ENCODE measurements at regions not wholly inside any gene's neighbourhood (a gene's known extent, or its start where the extent isn't known, plus 50 kb on each side); places are given as distances from the start of the nearest gene placed in this dataset.

GRCh38 chr5:67311208-67311607 is 114.6 kb upstream of the CD180 start:
- ChIA-PET POLR2A (interaction anchor here (0.6 kb wide), 1 partner anchor 314 kb away, joined by 3 read pairs; no protein-coding TSS in a partner anchor), CTCF (no interaction called here)
- H3K4me2 ChIP-seq (replicated peaks; ENCODE audit: low read depth, low read length, poor library complexity, severe bottlenecking), result no peak overlapping the region
- H3K9me3 ChIP-seq (ENCODE audit: control extremely low read depth in 1 of 3, control insufficient read depth in 2 of 3, insufficient read depth in 1 of 3, low read length in 2 of 3), result peaks cover 0 to 4% (median 0%) of the 10 kb centered on the region in 3 donors
- TF ChIP-seq, protein P1, sequence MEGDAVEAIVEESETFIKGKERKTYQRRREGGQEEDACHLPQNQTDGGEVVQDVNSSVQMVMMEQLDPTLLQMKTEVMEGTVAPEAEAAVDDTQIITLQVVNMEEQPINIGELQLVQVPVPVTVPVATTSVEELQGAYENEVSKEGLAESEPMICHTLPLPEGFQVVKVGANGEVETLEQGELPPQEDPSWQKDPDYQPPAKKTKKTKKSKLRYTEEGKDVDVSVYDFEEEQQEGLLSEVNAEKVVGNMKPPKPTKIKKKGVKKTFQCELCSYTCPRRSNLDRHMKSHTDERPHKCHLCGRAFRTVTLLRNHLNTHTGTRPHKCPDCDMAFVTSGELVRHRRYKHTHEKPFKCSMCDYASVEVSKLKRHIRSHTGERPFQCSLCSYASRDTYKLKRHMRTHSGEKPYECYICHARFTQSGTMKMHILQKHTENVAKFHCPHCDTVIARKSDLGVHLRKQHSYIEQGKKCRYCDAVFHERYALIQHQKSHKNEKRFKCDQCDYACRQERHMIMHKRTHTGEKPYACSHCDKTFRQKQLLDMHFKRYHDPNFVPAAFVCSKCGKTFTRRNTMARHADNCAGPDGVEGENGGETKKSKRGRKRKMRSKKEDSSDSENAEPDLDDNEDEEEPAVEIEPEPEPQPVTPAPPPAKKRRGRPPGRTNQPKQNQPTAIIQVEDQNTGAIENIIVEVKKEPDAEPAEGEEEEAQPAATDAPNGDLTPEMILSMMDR (IDR thresholded peaks at IDR 0.05), result no peak
- TF ChIP-seq EZH2 (IDR thresholded peaks at IDR 0.05; ENCODE audit: borderline replicate concordance, insufficient read depth, low read depth, low read length, poor library complexity, severe bottlenecking), result no peak
- Mint-ChIP-seq H3K9me3 (ENCODE audit: insufficient read depth) (peaks cover 4% of the 10 kb centered on the region), H3K27me3 (no peaks in the 10 kb centered on the region), H3K27ac (no peak overlapping the region), H3K4me1 (peaks cover 13% of the 10 kb centered on the region), H3K4me3 (no peak overlapping the region)
- H3K27me3 ChIP-seq (replicated peaks in 1 of 4; ENCODE audit: control extremely low read depth in 1 of 4, control insufficient read depth in 3 of 4, insufficient read depth in 4 of 4, low read length in 3 of 4), result no peaks in the 10 kb centered on the region
- H3K4me1 ChIP-seq (ENCODE audit: control insufficient read depth in 2 of 2, insufficient read depth in 2 of 2, low read length in 2 of 2), result peaks cover 11 to 14% of the 10 kb centered on the region in 2 donors
- H3K79me2 ChIP-seq (ENCODE audit: control insufficient read depth, insufficient read depth, low read length), result no peaks in the 10 kb centered on the region
- no peak overlapping the region for H2AFZ ChIP-seq (ENCODE audit: insufficient read depth, low read depth, low read length, poor library complexity, severe bottlenecking)
- H3K9ac ChIP-seq (ENCODE audit: low read length), result no peak overlapping the region
- H3K4me3 ChIP-seq (ENCODE audit: control extremely low read depth in 1 of 5, extremely low read depth in 1 of 5, insufficient read depth in 1 of 5, low read depth in 2 of 5, low read length in 4 of 5), result no peak overlapping the region
- no peaks in the 10 kb centered on the region for H3K36me3 ChIP-seq (replicated peaks in 1 of 2; ENCODE audit: control extremely low read depth in 1 of 2, control insufficient read depth in 1 of 2, extremely low read depth in 1 of 2, insufficient read depth in 2 of 2, low read length in 1 of 2)
- H3K27ac ChIP-seq (ENCODE audit: low read length in 2 of 2), result no peak overlapping the region
- intact Hi-C loops (cut with micrococcal nuclease), result no loop called here
- H4K20me1 ChIP-seq (ENCODE audit: control insufficient read depth, insufficient read depth, low read length, poor library complexity, severe bottlenecking), result no peaks in the 10 kb centered on the region
- no CpG with 5 or more reads among the region's 2 CpGs for WGBS (ENCODE audit: insufficient coverage)
- DNase-seq, result no peak
- no peak for ATAC-seq (ENCODE audit: low read depth)

- no CpG with 5 or more reads among the region's 2 CpGs for WGBS (ENCODE audit: insufficient coverage)
Observed at GRCh38 chr5:67310740-67311139, 114.1 kb upstream of the CD180 start.

More at GRCh38 chr5:67310740-67311139, 114.1 kb upstream of the CD180 start:
- no peak overlapping the region for H3K4me2 ChIP-seq (replicated peaks; ENCODE audit: low read depth, low read length, poor library complexity, severe bottlenecking)
- H3K9ac ChIP-seq (ENCODE audit: low read length), result no peak overlapping the region
- Mint-ChIP-seq H3K4me3 (no peak overlapping the region), H3K27me3 (no peaks in the 10 kb centered on the region), H3K4me1 (peaks cover 9% of the 10 kb centered on the region), H3K27ac (no peak overlapping the region), H3K9me3 (ENCODE audit: insufficient read depth) (peaks cover 4% of the 10 kb centered on the region)
- ChIA-PET POLR2A (interaction anchor here (0.6 kb wide), 2 partner anchors 313 to 1594 kb away, joined by 3 read pairs; no protein-coding TSS in a partner anchor), CTCF (no interaction called here)
- peaks cover 0 to 4% (median 0%) of the 10 kb centered on the region in 3 donors for H3K9me3 ChIP-seq (ENCODE audit: control extremely low read depth in 1 of 3, control insufficient read depth in 2 of 3, insufficient read depth in 1 of 3, low read length in 2 of 3)
- no peak for DNase-seq
- no peak overlapping the region for H3K4me3 ChIP-seq (ENCODE audit: control extremely low read depth in 1 of 5, extremely low read depth in 1 of 5, insufficient read depth in 1 of 5, low read depth in 2 of 5, low read length in 4 of 5)
- H2AFZ ChIP-seq (ENCODE audit: insufficient read depth, low read depth, low read length, poor library complexity, severe bottlenecking), result no peak overlapping the region
- H4K20me1 ChIP-seq (ENCODE audit: control insufficient read depth, insufficient read depth, low read length, poor library complexity, severe bottlenecking), result no peaks in the 10 kb centered on the region
- no peaks in the 10 kb centered on the region for H3K79me2 ChIP-seq (ENCODE audit: control insufficient read depth, insufficient read depth, low read length)
- no peaks in the 10 kb centered on the region for H3K36me3 ChIP-seq (replicated peaks in 1 of 2; ENCODE audit: control extremely low read depth in 1 of 2, control insufficient read depth in 1 of 2, extremely low read depth in 1 of 2, insufficient read depth in 2 of 2, low read length in 1 of 2)
- TF ChIP-seq EZH2 (IDR thresholded peaks at IDR 0.05; ENCODE audit: borderline replicate concordance, insufficient read depth, low read depth, low read length, poor library complexity, severe bottlenecking), result no peak
- TF ChIP-seq, protein P1 (IDR thresholded peaks at IDR 0.05), result no peak
- ATAC-seq (ENCODE audit: low read depth), result no peak
- peaks cover 6 to 9% of the 10 kb centered on the region in 2 donors for H3K4me1 ChIP-seq (ENCODE audit: control insufficient read depth in 2 of 2, insufficient read depth in 2 of 2, low read length in 2 of 2)
- intact Hi-C loops (cut with micrococcal nuclease), result no loop called here
- no peak overlapping the region for H3K27ac ChIP-seq (ENCODE audit: low read length in 2 of 2)
- H3K27me3 ChIP-seq (replicated peaks in 1 of 4; ENCODE audit: control extremely low read depth in 1 of 4, control insufficient read depth in 3 of 4, insufficient read depth in 4 of 4, low read length in 3 of 4), result no peaks in the 10 kb centered on the region

Data from B cell (primary cell).